ENCODE measurements at regions not wholly inside any gene's neighbourhood (a gene's known extent, or its start where the extent isn't known, plus 50 kb on each side); places are given as distances from the start of the nearest gene placed in this dataset.

GRCh38 chr22:48955351-48956311 is 872.0 kb downstream of the BRD1 start:
- DNase-seq (ENCODE audit: low read depth): no peak

- no peak for DNase-seq (ENCODE audit: low read depth)
Observed at GRCh38 chr22:48954781-48955311, 872.8 kb downstream of the BRD1 start.

GRCh38 chr22:48953830-48954229 is 873.8 kb downstream of the BRD1 start:
- no peak for DNase-seq (ENCODE audit: low read depth)

- DNase-seq (ENCODE audit: low read depth): no peak
Observed at GRCh38 chr22:48953103-48953720, 874.5 kb downstream of the BRD1 start.

- DNase-seq (ENCODE audit: low read depth): no peak
Observed at GRCh38 chr22:48952256-48953102, 875.2 kb downstream of the BRD1 start.

GRCh38 chr22:48951836-48952235 is 875.8 kb downstream of the BRD1 start:
- no peak for DNase-seq (ENCODE audit: low read depth)

GRCh38 chr22:48950151-48950915 is 877.3 kb downstream of the BRD1 start:
- no peak for DNase-seq (ENCODE audit: low read depth)

GRCh38 chr22:48949375-48950149 is 878.1 kb downstream of the BRD1 start:
- DNase-seq (ENCODE audit: low read depth): no peak

GRCh38 chr22:48948575-48949170 is 879.0 kb downstream of the BRD1 start:
- DNase-seq (ENCODE audit: low read depth): no peak

- DNase-seq (ENCODE audit: low read depth): no peak
Observed at GRCh38 chr22:48947636-48948035, 880.0 kb downstream of the BRD1 start.

GRCh38 chr22:48945621-48946458 is 881.8 kb downstream of the BRD1 start:
- DNase-seq (ENCODE audit: low read depth): no peak

- DNase-seq (ENCODE audit: low read depth): no peak
Observed at GRCh38 chr22:48944751-48945620, 882.7 kb downstream of the BRD1 start.

- DNase-seq (ENCODE audit: low read depth): no peak
Observed at GRCh38 chr22:48944433-48944750, 883.3 kb downstream of the BRD1 start.

- DNase-seq (ENCODE audit: low read depth): peak; percentile 26
Observed at GRCh38 chr22:48943567-48944432, 883.9 kb downstream of the BRD1 start.

GRCh38 chr22:48942698-48943566 is 884.7 kb downstream of the BRD1 start:
- no peak for DNase-seq (ENCODE audit: low read depth)
